GM23338 (cell line): ENCODE measurements at regions not wholly inside any gene's neighbourhood (a gene's known extent, or its start where the extent isn't known, plus 50 kb on each side); places are given as distances from the start of the nearest gene placed in this dataset.

ENCODE experiments used
- ATAC-seq: fragments of 200-7000 bp; cut with Tn5 transposase; 3 replicates; pipeline ENCODE4 v1.9.1; 2020
- DNase-seq: peaks from one replicate; pipeline ENCODE4 v3.0.0-alpha.2; 2015; ENCODE audit warnings: low spot score
- H2AFZ ChIP-seq: fragments of 200-600 bp; sonication (generic); 2 replicates; pipeline ENCODE4 v1.8.0; 2016; ENCODE audit warnings: antibody characterized with exemption, mild to moderate bottlenecking, moderate library complexity
- H3F3A ChIP-seq: fragments of 200-600 bp; sonication (generic); replicated peaks from 2 replicates; pipeline ENCODE4 v1.8.0; 2017; ENCODE audit warnings: antibody characterized with exemption, mixed run types, low read depth
- H3K27ac ChIP-seq: fragments of 200-600 bp; sonication (generic); 2 replicates; pipeline ENCODE4 v1.6.1; 2016; ENCODE audit warnings: low read depth
- H3K27me3 ChIP-seq: fragments of 200-600 bp; sonication (generic); 2 replicates; pipeline ENCODE4 v1.8.0; 2016; ENCODE audit warnings: mild to moderate bottlenecking, mixed run types, moderate library complexity; ENCODE audit not compliant: insufficient read depth
- H3K36me3 ChIP-seq: fragments of 200-600 bp; sonication (generic); 2 replicates; pipeline ENCODE4 v1.8.0; 2016; ENCODE audit warnings: mild to moderate bottlenecking; ENCODE audit not compliant: insufficient read depth
- H3K4me1 ChIP-seq: fragments of 200-600 bp; sonication (generic); 2 replicates; pipeline ENCODE4 v1.8.0; 2016; ENCODE audit warnings: mild to moderate bottlenecking, moderate library complexity; ENCODE audit not compliant: insufficient read depth
- H3K4me2 ChIP-seq: fragments of 200-600 bp; sonication (generic); 2 replicates; pipeline ENCODE4 v1.7.1; 2017; ENCODE audit warnings: mixed run types
- H3K4me3 ChIP-seq: fragments of 200-600 bp; sonication (generic); 2 replicates; pipeline ENCODE4 v1.6.1; 2016; ENCODE audit warnings: mixed run types
- H3K79me2 ChIP-seq: fragments of 200-600 bp; sonication (generic); replicated peaks from 2 replicates; pipeline ENCODE4 v1.8.0; 2017; ENCODE audit warnings: mild to moderate bottlenecking; ENCODE audit not compliant: insufficient read depth
- H3K9me2 ChIP-seq: fragments of 200-600 bp; sonication (generic); 2 replicates; pipeline ENCODE4 v1.8.0; 2017; ENCODE audit not compliant: insufficient read depth
- H4K20me1 ChIP-seq: fragments of 200-600 bp; sonication (generic); replicated peaks from 2 replicates; pipeline ENCODE4 v1.8.0; 2017; ENCODE audit warnings: mild to moderate bottlenecking; ENCODE audit not compliant: insufficient read depth
- H3K27ac Mint-ChIP-seq: 2 replicates; pipeline ENCODE4 v1.8.0; 2020; ENCODE audit warnings: inconsistent platforms, mild to moderate bottlenecking, moderate library complexity, mixed read lengths
- H3K27me3 Mint-ChIP-seq: 3 replicates; pipeline ENCODE4 v1.8.0; 2022; ENCODE audit warnings: low read depth, mild to moderate bottlenecking, moderate library complexity, mixed read lengths, inconsistent platforms; ENCODE audit not compliant: insufficient read depth, poor library complexity
- H3K36me3 Mint-ChIP-seq: 3 replicates; pipeline ENCODE4 v1.8.0; 2021; ENCODE audit warnings: low read depth, mild to moderate bottlenecking, inconsistent platforms, moderate library complexity, mixed read lengths
- H3K4me1 Mint-ChIP-seq: 3 replicates; pipeline ENCODE4 v1.8.0; 2020; ENCODE audit warnings: mild to moderate bottlenecking, inconsistent platforms, mixed read lengths
- H3K4me3 Mint-ChIP-seq: 3 replicates; pipeline ENCODE4 v1.8.0; 2021; ENCODE audit warnings: moderate library complexity, mild to moderate bottlenecking, inconsistent platforms, mixed read lengths
- H3K9me3 Mint-ChIP-seq: 3 replicates; pipeline ENCODE4 v1.8.0; 2020; ENCODE audit warnings: moderate library complexity, mild to moderate bottlenecking, inconsistent platforms, mixed read lengths
- CREB1 ChIP-seq: fragments of 250-450 bp; sonication (Bioruptor Pico); IDR thresholded peaks from 2 replicates; pipeline ENCODE4 v1.5.0; 2020; ENCODE audit warnings: low read depth, mild to moderate bottlenecking, moderate library complexity
- EZH2 ChIP-seq: fragments of 200-600 bp; sonication (generic); IDR thresholded peaks from one replicate; pipeline ENCODE4 v1.8.0; 2017; ENCODE audit warnings: antibody characterized with exemption, mild to moderate bottlenecking, low read depth; ENCODE audit not compliant: unreplicated experiment
- EZH2phosphoT487 ChIP-seq: fragments of 200-600 bp; sonication (generic); IDR thresholded peaks from one replicate; pipeline ENCODE4 v1.8.1; 2018; ENCODE audit warnings: antibody characterized with exemption; ENCODE audit not compliant: unreplicated experiment
- JUNB ChIP-seq: IDR thresholded peaks from one replicate; pipeline ENCODE4 v1.6.1; 2016; ENCODE audit warnings: antibody characterized with exemption; ENCODE audit not compliant: unreplicated experiment
- NANOG ChIP-seq: IDR thresholded peaks from 2 replicates; pipeline ENCODE4 v1.6.1; 2016; ENCODE audit warnings: antibody characterized with exemption, borderline replicate concordance
- POLR2AphosphoS5 ChIP-seq: IDR thresholded peaks from 2 replicates; pipeline ENCODE4 v1.6.1; 2016; ENCODE audit warnings: antibody characterized with exemption, low read depth
- STAT1 ChIP-seq: IDR thresholded peaks from one replicate; pipeline ENCODE4 v1.6.1; 2016; ENCODE audit warnings: antibody characterized with exemption; ENCODE audit not compliant: unreplicated experiment
- ZNF114 ChIP-seq: fragments of 250-450 bp; sonication (Bioruptor Pico); IDR thresholded peaks from 2 replicates; pipeline ENCODE4 v1.5.0; 2020; ENCODE audit warnings: mild to moderate bottlenecking, moderate library complexity
- ZNF331 ChIP-seq: fragments of 250-450 bp; sonication (Bioruptor Pico); IDR thresholded peaks from 2 replicates; pipeline ENCODE4 v1.5.0; 2020; ENCODE audit warnings: low read depth, mild to moderate bottlenecking, moderate library complexity
- TF ChIP-seq, protein P1 (sequence below): IDR thresholded peaks from 2 replicates; pipeline ENCODE4 v1.6.1; 2016; ENCODE audit warnings: antibody characterized with exemption
- TF ChIP-seq, protein P2 (sequence below), 2 experiments: fragments of 200-600 bp in 1 of 2; sonication (generic) in 1 of 2; conservative IDR thresholded peaks; 2 replicates each; pipeline versions ENCODE4 v1.5.1 to v1.6.1; 2016 to 2017; ENCODE audit warnings: antibody characterized with exemption in 2 of 2, low read depth in 2 of 2, mild to moderate bottlenecking in 2 of 2, moderate library complexity in 1 of 2
- TF ChIP-seq, protein P3 (sequence below): IDR thresholded peaks from one replicate; pipeline ENCODE4 v1.6.1; 2018; ENCODE audit warnings: antibody characterized with exemption; ENCODE audit not compliant: unreplicated experiment
- TF ChIP-seq, protein P4 (sequence below): fragments of 250-450 bp; sonication (Bioruptor Pico); IDR thresholded peaks from 2 replicates; pipeline ENCODE4 v1.5.0; 2020; ENCODE audit warnings: mild to moderate bottlenecking, moderate library complexity

DNA sequence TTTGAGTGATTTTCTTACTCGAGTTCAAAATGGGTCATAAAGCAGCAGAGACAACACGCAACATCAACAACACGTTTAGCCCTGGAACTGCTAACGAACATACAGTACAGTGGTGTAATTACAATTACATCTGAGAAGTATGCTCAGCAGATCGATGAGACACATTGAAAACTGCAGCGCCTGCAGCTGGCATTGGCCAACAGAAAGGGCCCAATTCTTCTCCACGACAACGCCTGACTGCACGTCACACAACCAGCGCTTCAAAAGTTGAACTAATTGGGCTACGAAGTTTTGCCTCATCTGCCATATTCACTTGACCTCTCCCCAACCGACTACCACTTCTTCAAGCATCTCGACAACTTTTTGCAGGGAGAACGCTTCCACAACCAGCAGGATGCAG, 145.6 kb downstream of the SCARB1 start:
- Histone ChIP-seq H3F3A (no peaks in the 10 kb centered on the region), H3K79me2 (no peaks in the 10 kb centered on the region), H3K4me2 (no peak overlapping the region), H3K4me3 (no peak overlapping the region), H3K4me1 (no peaks in the 10 kb centered on the region), H3K9me2 (no peaks in the 10 kb centered on the region), H3K27ac (no peak overlapping the region), H3K36me3 (no peaks in the 10 kb centered on the region), H3K27me3 (no peaks in the 10 kb centered on the region), H2AFZ (no peak overlapping the region), H4K20me1 (no peaks in the 10 kb centered on the region)
- Mint-ChIP-seq H3K4me3 (no peak overlapping the region), H3K27me3 (no peaks in the 10 kb centered on the region), H3K9me3 (no peaks in the 10 kb centered on the region), H3K27ac (no peak overlapping the region), H3K4me1 (peaks cover 4% of the 10 kb centered on the region; the same call in 2 of the 3 replicates), H3K36me3 (no peaks in the 10 kb centered on the region)
- no peak for TF ChIP-seq STAT1
- no peak for TF ChIP-seq CREB1 (CRISPR knock-in tag)
- no peak for TF ChIP-seq ZNF331 (CRISPR knock-in tag)
- TF ChIP-seq, protein P1, sequence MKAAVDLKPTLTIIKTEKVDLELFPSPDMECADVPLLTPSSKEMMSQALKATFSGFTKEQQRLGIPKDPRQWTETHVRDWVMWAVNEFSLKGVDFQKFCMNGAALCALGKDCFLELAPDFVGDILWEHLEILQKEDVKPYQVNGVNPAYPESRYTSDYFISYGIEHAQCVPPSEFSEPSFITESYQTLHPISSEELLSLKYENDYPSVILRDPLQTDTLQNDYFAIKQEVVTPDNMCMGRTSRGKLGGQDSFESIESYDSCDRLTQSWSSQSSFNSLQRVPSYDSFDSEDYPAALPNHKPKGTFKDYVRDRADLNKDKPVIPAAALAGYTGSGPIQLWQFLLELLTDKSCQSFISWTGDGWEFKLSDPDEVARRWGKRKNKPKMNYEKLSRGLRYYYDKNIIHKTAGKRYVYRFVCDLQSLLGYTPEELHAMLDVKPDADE, result no peak
- TF ChIP-seq, protein P2, sequence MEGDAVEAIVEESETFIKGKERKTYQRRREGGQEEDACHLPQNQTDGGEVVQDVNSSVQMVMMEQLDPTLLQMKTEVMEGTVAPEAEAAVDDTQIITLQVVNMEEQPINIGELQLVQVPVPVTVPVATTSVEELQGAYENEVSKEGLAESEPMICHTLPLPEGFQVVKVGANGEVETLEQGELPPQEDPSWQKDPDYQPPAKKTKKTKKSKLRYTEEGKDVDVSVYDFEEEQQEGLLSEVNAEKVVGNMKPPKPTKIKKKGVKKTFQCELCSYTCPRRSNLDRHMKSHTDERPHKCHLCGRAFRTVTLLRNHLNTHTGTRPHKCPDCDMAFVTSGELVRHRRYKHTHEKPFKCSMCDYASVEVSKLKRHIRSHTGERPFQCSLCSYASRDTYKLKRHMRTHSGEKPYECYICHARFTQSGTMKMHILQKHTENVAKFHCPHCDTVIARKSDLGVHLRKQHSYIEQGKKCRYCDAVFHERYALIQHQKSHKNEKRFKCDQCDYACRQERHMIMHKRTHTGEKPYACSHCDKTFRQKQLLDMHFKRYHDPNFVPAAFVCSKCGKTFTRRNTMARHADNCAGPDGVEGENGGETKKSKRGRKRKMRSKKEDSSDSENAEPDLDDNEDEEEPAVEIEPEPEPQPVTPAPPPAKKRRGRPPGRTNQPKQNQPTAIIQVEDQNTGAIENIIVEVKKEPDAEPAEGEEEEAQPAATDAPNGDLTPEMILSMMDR (conservative IDR thresholded peaks at IDR 0.05; ENCODE audit: low read depth in 2 of 2), result no peak
- TF ChIP-seq, protein P3, sequence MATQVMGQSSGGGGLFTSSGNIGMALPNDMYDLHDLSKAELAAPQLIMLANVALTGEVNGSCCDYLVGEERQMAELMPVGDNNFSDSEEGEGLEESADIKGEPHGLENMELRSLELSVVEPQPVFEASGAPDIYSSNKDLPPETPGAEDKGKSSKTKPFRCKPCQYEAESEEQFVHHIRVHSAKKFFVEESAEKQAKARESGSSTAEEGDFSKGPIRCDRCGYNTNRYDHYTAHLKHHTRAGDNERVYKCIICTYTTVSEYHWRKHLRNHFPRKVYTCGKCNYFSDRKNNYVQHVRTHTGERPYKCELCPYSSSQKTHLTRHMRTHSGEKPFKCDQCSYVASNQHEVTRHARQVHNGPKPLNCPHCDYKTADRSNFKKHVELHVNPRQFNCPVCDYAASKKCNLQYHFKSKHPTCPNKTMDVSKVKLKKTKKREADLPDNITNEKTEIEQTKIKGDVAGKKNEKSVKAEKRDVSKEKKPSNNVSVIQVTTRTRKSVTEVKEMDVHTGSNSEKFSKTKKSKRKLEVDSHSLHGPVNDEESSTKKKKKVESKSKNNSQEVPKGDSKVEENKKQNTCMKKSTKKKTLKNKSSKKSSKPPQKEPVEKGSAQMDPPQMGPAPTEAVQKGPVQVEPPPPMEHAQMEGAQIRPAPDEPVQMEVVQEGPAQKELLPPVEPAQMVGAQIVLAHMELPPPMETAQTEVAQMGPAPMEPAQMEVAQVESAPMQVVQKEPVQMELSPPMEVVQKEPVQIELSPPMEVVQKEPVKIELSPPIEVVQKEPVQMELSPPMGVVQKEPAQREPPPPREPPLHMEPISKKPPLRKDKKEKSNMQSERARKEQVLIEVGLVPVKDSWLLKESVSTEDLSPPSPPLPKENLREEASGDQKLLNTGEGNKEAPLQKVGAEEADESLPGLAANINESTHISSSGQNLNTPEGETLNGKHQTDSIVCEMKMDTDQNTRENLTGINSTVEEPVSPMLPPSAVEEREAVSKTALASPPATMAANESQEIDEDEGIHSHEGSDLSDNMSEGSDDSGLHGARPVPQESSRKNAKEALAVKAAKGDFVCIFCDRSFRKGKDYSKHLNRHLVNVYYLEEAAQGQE, result no peak
- no peak for TF ChIP-seq ZNF114 (CRISPR knock-in tag)
- no peak for TF ChIP-seq POLR2AphosphoS5
- TF ChIP-seq EZH2, result no peak
- no peak for TF ChIP-seq NANOG
- no peak for TF ChIP-seq JUNB
- TF ChIP-seq, protein P4, sequence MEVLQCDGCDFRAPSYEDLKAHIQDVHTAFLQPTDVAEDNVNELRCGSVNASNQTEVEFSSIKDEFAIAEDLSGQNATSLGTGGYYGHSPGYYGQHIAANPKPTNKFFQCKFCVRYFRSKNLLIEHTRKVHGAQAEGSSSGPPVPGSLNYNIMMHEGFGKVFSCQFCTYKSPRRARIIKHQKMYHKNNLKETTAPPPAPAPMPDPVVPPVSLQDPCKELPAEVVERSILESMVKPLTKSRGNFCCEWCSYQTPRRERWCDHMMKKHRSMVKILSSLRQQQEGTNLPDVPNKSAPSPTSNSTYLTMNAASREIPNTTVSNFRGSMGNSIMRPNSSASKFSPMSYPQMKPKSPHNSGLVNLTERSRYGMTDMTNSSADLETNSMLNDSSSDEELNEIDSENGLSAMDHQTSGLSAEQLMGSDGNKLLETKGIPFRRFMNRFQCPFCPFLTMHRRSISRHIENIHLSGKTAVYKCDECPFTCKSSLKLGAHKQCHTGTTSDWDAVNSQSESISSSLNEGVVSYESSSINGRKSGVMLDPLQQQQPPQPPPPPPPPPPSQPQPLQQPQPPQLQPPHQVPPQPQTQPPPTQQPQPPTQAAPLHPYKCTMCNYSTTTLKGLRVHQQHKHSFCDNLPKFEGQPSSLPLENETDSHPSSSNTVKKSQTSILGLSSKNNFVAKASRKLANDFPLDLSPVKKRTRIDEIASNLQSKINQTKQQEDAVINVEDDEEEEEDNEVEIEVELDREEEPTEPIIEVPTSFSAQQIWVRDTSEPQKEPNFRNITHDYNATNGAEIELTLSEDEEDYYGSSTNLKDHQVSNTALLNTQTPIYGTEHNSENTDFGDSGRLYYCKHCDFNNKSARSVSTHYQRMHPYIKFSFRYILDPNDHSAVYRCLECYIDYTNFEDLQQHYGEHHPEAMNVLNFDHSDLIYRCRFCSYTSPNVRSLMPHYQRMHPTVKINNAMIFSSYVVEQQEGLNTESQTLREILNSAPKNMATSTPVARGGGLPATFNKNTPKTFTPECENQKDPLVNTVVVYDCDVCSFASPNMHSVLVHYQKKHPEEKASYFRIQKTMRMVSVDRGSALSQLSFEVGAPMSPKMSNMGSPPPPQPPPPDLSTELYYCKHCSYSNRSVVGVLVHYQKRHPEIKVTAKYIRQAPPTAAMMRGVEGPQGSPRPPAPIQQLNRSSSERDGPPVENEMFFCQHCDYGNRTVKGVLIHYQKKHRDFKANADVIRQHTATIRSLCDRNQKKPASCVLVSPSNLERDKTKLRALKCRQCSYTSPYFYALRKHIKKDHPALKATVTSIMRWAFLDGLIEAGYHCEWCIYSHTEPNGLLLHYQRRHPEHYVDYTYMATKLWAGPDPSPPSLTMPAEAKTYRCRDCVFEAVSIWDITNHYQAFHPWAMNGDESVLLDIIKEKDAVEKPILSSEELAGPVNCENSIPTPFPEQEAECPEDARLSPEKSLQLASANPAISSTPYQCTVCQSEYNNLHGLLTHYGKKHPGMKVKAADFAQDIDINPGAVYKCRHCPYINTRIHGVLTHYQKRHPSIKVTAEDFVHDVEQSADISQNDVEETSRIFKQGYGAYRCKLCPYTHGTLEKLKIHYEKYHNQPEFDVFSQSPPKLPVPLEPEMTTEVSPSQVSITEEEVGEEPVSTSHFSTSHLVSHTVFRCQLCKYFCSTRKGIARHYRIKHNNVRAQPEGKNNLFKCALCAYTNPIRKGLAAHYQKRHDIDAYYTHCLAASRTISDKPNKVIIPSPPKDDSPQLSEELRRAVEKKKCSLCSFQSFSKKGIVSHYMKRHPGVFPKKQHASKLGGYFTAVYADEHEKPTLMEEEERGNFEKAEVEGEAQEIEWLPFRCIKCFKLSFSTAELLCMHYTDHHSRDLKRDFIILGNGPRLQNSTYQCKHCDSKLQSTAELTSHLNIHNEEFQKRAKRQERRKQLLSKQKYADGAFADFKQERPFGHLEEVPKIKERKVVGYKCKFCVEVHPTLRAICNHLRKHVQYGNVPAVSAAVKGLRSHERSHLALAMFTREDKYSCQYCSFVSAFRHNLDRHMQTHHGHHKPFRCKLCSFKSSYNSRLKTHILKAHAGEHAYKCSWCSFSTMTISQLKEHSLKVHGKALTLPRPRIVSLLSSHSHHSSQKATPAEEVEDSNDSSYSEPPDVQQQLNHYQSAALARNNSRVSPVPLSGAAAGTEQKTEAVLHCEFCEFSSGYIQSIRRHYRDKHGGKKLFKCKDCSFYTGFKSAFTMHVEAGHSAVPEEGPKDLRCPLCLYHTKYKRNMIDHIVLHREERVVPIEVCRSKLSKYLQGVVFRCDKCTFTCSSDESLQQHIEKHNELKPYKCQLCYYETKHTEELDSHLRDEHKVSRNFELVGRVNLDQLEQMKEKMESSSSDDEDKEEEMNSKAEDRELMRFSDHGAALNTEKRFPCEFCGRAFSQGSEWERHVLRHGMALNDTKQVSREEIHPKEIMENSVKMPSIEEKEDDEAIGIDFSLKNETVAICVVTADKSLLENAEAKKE, result no peak
- no peak for TF ChIP-seq EZH2phosphoT487
- no peak for DNase-seq
- ATAC-seq, result no peak
